ENCODE measurements at regions not wholly inside any gene's neighbourhood (a gene's known extent, or its start where the extent isn't known, plus 50 kb on each side); places are given as distances from the start of the nearest gene placed in this dataset.

GRCh38 chr18:34633368-34633767, 76.7 kb upstream of the DTNA start:
- intact Hi-C loops (cut with micrococcal nuclease; ENCODE audit: unreplicated experiment) (no loop called here), in situ Hi-C loops (cut with HindIII; ENCODE audit: low pct_unique_long_range_greater_than_20kb, low sequenced_read_pairs) (no loop called here)
- ChIA-PET CTCF (no interaction called here), POLR2A (no interaction called here)
- no peak for TF ChIP-seq CTCF (IDR thresholded peaks at IDR 0.05)
- TF ChIP-seq REST (IDR thresholded peaks at IDR 0.05; ENCODE audit: insufficient read depth in 1 of 2, low read depth in 2 of 2, low read length in 1 of 2) = no peak
- no peak for TF ChIP-seq TCF7L2 (IDR thresholded peaks at IDR 0.05; ENCODE audit: low read depth, low read length)
- TF ChIP-seq POLR2AphosphoS5 (IDR thresholded peaks at IDR 0.05; ENCODE audit: low read depth, low read length) = no peak
- TF ChIP-seq SIN3A (IDR thresholded peaks at IDR 0.05; ENCODE audit: borderline replicate concordance, insufficient read depth, low read depth, low read length) = no peak
- ATAC-seq (no peak), DNase-seq (ENCODE audit: low read depth, low spot score) (no peak)
- H3K4me3 ChIP-seq (ENCODE audit: low read depth in 2 of 2, low read length in 2 of 2) = no peak overlapping the region
- no peak overlapping the region for H3K27ac ChIP-seq (ENCODE audit: low read length)
- H3K27me3 ChIP-seq (ENCODE audit: control insufficient read depth, insufficient read depth, low read length) = no peaks in the 10 kb centered on the region
- BruUV-seq (replicated peaks) = no TSS peak
- H3K4me1 ChIP-seq (ENCODE audit: control insufficient read depth, insufficient read depth, low read length) = no peaks in the 10 kb centered on the region
- no peaks in the 10 kb centered on the region for H3K36me3 ChIP-seq (ENCODE audit: control insufficient read depth, insufficient read depth, low read length)
- no peaks in the 10 kb centered on the region for H3K9me3 ChIP-seq (ENCODE audit: control insufficient read depth, insufficient read depth, low read depth, low read length)

- Histone ChIP-seq H3K4me3 (ENCODE audit: low read depth in 2 of 2, low read length in 2 of 2) (no peak overlapping the region), H3K27me3 (ENCODE audit: control insufficient read depth, insufficient read depth, low read length) (no peaks in the 10 kb centered on the region), H3K27ac (ENCODE audit: low read length) (no peak overlapping the region), H3K36me3 (ENCODE audit: control insufficient read depth, insufficient read depth, low read length) (no peaks in the 10 kb centered on the region), H3K4me1 (ENCODE audit: control insufficient read depth, insufficient read depth, low read length) (no peaks in the 10 kb centered on the region), H3K9me3 (ENCODE audit: control insufficient read depth, insufficient read depth, low read depth, low read length) (no peaks in the 10 kb centered on the region)
- POLR2A ChIA-PET = no interaction called here
- DNase-seq (ENCODE audit: low read depth, low spot score) (no peak), ATAC-seq (no peak)
- CTCF ChIA-PET = no interaction called here
- BruUV-seq (replicated peaks) = no TSS peak
- TF ChIP-seq REST (IDR thresholded peaks at IDR 0.05; ENCODE audit: insufficient read depth in 1 of 2, low read depth in 2 of 2, low read length in 1 of 2) = no peak
- TF ChIP-seq TCF7L2 (IDR thresholded peaks at IDR 0.05; ENCODE audit: low read depth, low read length) = no peak
- TF ChIP-seq SIN3A (IDR thresholded peaks at IDR 0.05; ENCODE audit: borderline replicate concordance, insufficient read depth, low read depth, low read length) = no peak
- no peak for TF ChIP-seq POLR2AphosphoS5 (IDR thresholded peaks at IDR 0.05; ENCODE audit: low read depth, low read length)
- TF ChIP-seq CTCF (IDR thresholded peaks at IDR 0.05) = no peak
- intact Hi-C loops (cut with micrococcal nuclease; ENCODE audit: unreplicated experiment) (no loop called here), in situ Hi-C loops (cut with HindIII; ENCODE audit: low pct_unique_long_range_greater_than_20kb, low sequenced_read_pairs) (no loop called here)
These were observed 72.8 kb upstream of the DTNA start for GRCh38 chr18:34637094-34637801.

Data from Panc1 (cell line).